Stimulated activated CD4-positive, alpha-beta T cell treated with anti-CD3 and anti-CD28 coated beads, Interleukin-4, amount 100 ng/mL, for 24 hours (primary cell): ENCODE measurements at regions not wholly inside any gene's neighbourhood (a gene's known extent, or its start where the extent isn't known, plus 50 kb on each side); places are given as distances from the start of the nearest gene placed in this dataset.
"Not testable (repeated sequence)": the region's sequence is repeated elsewhere in the genome, so short reads cannot be mapped to it uniquely, and the experiment has no call there.

Experiments used
- DNase-seq: peaks from one replicate; pipeline ENCODE4 v3.0.0-alpha.2; 2020

DNA sequence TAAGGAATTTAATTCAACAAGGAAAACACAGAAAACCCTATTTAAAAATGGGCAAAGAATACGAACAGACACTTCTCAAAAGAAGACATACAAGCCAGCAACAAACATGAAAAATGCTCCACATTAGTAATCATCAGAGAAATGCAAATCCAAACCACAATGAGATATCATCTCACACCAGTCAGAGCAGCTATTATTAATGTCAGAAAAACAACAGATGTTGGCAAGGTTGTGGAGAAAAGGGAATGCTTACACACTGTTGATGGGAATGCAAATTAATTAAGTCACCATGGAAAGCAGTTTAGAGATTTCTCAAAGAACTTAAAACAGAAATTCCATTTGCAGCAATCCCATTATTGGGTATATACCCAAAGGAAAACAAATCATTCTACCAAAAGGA lies 55.2 kb downstream of the GCC1 start:
- DNase-seq = no peak

DNA sequence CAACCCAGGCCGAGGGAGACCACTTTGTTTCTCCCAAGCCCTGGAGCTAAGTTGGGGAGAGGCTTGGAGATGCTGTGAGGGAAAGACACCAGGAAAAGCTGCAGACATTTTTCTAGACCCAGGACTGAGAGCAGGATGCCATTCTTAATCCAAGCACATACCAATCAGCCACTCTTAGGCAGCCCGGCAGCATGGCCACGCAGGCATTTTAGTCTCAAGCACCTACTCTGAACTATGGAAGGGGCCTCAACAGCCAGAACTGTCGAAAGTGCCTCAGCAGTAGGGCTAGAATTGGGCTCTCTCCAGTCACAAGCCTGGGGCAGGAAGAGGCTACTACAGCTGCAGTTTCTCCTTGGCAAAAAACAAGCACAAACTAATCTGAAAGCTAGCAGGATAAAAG lies 57.8 kb downstream of the GCC1 start:
- DNase-seq = no peak

DNA sequence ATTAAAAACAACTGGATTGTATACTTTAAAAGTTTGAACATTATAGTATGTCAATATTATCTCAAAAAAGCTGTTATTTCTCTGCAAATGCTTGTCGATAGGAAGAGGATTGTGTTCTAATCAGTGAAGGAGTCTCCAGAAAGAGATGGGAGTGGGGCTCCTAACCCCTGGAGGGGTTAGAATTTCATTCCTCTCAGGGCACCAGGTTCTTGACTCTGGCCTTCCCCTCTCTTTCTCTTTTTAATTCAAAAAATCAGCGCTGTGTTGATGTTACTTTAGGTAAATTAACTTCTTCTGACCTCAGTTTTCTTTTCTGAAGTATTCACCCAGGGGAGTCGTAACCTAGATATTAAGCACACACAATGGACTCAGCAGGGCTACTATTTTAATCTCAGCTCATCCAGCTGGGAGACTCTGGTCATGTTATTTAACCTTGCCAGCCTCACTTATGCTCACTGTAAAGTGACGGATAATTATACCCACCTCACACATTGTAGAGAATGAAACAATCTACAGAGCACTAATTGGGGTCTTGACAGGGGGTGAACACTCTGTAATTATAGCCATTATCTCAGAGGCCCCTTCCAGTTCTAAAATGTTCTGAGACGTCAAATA lies 59.4 kb downstream of the GCC1 start:
- no peak for DNase-seq

DNA sequence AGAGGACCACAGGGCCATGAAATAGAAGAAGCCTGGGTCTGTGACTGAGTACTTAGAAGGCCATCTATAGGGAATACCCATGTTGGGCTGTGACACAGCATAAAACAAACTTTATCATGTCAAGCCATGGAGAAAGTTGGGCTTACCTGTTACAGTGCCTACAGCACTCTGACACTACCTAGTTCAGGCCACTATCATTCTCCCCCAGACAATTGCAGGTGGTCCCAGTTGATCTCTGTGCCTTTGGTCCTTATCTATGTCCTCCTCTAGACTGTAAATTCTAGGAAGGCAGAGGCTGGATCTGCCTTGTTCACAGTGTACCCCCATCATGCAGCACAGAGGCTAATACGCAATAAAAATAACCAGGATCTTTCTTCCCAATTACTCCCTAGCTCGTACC lies 69.1 kb downstream of the GCC1 start:
- DNase-seq = no peak

DNA sequence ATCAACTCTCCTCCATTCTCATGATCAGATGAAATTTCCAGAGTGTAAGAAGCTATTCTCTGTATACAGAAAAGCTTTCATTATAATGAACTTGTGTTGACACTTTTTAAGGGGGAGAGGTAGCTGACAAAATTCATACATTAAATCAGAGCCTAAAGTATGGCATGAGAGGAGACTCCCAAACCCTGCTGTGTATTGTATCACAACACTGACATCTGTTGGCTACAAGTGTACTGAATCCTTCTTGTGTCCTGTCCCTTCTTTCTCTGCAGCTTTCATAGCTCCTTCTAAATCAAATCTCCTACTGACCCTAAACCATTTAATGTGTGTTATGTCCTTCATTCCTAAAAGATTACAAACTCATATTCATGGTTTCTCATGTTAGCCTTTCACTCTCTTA lies 70.9 kb downstream of the GCC1 start:
- DNase-seq = no peak

DNA sequence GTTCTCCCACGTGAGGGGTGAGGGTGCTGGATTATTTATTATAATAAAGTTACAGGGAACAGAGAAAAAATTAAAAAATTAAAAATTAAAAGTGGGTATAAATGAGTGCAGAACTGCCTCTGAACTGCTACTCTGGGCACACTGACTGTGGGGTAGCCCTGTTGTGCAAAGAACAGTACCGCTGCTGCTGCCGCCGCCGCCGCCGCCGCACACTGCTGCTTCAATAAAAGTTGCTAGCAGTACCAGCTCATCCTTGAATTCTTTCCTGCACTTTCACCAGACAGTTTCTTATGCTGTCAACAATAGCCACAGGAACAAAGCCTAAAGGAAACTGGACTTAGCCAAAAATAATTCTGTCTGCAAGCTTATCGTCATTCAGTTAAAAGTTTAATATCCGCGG lies 72.1 kb downstream of the GCC1 start:
- no peak for DNase-seq

DNA sequence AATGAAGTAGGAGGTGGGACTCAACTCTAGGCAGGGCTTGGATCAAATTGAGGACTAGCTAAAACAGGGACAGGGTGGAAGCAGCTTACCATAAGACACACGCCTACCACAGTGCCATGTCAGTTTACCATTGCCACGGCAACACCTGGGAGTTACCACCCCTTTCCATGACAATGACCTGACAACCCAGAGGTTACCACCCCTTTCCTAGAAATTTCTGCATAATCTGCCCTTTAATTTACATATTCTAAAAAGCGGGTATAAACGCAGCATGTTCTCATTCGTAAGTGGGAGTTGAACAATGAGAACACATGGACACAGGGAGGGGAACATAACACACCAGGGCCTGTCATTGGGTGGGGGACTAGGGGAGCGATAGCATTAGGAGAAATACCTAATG lies 72.7 kb downstream of the GCC1 start:
- no peak for DNase-seq

DNA sequence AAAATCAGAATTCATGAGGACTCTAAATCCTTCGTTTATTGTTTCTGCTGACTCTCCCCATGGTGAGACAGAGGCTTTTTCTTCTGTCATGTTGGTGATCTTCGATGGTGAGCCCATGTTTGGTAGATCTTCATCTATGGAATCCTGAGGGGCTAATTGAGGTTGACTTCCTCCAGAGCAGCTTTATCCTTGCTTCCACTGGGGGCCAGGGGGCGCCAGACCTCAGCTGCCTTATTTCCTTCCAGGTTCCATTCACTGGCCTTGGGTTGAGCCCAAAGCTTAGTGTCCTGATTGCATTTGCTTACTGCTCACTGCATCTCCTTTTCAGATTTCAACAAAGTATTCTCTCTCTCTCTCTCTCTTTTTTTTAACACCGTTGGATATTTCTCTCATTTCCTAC lies 80.7 kb downstream of the GCC1 start:
- peak; percentile 12 for DNase-seq

DNA sequence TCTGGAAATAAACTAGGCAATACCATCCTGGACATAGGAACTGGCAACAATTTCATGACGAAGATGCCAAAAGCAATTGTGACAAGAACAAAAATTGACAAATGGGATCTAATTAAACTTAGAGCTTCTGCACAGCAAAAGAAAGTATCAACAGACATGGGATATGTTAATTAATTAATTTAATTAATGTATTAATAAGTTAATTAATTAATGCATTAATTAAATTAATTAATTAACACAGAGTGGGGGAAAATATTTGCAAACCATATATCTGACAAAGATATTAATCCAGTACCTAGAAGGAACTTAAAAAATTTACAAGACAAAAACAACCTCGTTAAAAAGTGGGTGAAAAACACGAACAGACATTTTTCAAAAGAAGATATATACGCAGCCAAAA lies 83.6 kb downstream of the GCC1 start:
- no peak for DNase-seq

DNA sequence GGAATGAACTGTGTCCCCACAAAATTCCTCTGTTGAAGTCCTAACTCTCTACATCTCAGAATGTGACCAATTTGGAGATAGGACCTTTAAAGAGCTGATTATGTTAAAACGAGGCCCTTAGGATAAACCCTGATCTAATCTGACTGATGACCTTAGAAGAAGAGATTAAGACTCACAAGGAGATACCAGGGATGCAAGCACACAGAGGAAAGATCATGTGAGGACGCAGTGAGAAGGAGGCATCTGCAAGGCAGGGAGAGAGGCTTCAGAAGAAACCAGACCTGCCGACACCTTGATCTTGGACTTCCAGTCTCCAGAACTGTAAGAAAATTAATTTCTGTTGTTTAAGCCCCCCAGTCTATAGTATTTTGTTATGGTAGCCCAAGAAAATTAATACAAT lies 94.9 kb upstream of the ZNF800 start:
- DNase-seq = no peak

DNA sequence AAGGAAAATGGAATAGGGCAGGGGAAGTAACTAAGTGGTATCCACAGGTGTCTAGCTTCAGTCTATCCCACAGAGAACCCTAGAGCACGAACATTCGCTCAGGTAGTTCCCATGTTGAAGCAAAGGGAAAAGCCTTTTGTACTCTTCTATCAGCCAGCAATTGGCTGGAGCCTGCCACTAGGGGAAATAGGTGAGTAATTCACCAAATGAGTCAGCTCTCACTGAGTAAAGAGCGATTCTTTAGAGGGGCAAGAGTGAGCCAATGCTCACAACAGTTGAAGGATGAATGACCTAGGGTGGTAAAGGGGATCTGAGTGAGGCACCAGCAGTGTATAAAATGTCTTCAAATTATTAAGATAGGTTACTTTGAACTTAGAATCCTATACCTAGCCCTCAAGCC lies 94.1 kb upstream of the ZNF800 start:
- DNase-seq = no peak

DNA sequence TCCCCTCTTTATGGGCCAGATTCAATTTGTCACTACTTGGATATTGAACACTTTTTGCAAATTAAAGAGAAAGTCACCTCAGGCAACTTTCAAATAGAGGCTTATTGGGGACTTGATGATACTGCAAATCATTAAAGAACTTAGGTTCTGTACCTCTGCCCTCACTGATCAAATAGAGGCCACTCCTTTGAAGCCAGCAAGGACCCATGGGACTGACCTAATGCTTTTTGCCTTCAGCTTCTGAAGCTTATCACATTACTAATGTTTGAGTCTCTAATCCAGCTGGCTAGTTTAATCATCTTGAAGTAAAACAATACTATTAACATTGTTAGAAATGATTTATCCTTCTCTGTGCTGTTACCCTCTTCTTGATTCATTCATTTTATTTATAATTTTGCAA lies 93.0 kb upstream of the ZNF800 start:
- DNase-seq = no peak

DNA sequence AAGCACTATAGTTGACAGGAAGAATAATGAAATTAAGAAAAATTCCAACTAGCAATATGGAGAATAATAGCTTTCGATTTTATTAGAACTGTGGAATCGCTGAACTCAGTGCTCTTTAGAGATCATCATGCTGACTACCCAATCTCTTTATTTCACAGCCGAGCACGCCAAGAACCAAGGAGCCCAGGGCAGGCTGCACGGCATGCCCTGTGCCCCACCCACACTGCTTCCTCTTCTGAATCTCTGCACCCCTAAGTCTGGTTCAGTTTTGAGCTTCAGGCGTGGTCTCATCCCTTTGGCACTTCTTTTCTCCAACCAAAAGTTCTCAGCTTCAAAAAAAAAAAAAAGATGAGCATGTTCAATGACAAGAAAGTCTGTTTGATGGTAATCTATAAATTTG lies 92.4 kb upstream of the ZNF800 start:
- no peak for DNase-seq

DNA sequence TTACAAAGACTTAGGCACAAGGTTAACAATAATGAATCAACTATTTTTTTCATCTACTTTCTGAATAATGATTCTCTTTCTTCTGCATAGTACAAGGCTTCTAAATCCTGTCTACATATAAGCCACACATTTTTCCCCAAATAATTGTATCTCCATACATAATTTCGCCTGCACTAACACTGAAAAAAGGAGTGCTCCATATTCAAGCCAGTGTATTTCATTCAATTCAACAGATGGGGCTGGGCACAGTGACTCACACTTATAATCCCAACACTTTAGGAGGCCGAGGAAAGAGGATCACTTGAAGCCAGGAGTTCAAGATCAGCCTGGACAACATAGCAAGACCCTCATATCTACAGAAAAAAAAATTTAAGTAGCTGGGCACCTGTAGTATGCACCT lies 86.0 kb upstream of the ZNF800 start:
- no peak for DNase-seq

DNA sequence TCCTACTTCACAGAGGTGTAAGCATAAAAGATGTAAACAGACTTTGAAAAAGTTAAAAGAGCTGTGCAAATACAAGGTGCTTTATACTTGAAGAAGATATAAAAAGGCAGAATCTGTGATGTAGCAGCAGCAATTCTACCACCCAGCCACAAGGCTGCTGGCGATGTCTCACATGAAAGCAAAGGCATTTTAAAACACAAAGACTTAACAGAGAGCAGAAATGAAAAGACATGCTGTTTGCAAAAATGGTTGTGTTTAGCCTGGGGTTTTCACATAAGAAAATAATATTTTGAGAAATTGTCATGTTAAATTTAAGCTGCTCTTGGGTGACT lies 85.5 kb upstream of the ZNF800 start:
- no peak for DNase-seq

DNA sequence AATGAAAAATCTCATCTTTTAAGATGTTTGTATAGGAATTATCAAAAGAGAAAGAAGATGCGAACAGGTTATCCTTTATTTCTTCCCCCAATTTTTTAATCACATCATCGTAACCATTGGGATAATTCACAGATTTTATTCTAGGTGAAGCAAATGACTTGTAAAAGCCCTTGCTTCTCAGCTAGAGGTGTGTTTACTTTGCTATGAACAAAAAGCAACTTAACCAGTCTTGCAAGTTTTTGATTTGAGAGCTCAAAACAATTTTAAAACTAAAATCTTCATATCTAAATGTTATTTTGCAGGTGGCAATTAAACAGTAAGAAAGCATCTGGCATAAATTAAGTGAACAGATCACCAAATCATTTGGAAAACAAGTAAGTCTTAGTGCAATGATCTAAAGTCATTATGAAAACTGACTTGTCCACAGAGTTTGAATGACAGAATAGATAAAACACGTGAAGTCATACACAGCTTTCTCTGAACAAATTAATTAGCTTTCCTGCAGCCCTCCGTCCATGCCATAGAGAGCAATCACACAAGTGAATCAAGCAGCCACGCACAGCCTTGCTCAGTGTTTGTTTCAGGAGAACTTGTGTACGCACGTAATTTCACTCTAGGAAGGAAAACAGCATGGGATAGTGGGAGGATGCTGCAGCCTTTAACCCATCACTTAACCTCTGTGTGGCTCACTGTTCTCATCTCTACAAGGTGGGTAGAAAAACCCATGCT lies 85.0 kb upstream of the ZNF800 start:
- DNase-seq = no peak

DNA sequence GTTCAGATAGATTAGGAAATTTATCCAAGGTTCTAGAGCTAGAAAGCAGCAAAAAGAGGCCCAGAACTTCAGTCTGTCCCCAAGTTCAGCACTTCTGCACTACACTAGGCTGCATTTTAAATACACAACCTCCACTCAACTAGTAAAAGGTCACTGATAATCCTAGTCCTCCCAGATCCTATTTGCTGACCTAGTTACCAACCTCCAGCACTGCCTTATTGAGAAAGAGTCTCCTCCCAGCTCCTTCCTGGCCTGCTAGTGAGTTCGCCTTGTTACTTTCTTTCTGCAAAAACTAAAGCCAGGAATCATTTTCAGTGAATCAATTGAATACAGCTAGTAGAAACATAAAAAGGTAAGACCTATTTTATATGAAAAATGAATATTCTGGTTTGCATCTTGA lies 84.1 kb upstream of the ZNF800 start:
- DNase-seq = no peak

DNA sequence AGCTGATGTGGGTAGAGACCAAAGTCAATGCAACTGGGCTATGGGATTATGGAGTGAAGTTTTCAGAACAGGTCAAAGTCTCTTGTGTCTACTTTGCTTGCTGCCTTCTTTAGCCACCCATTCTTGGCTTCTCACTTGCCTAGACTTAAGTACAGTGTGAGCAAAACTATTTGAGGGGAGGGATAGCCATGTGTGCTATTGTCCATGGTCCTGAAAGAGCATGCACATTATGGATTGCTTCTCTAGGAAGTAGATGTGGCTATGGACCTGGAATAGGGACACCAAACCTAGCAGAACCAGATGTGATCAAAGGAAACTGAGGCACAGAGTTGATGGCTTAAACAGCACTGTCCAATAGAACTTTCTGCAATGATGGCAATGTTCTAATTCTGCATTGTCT lies 81.9 kb upstream of the ZNF800 start:
- no peak for DNase-seq

DNA sequence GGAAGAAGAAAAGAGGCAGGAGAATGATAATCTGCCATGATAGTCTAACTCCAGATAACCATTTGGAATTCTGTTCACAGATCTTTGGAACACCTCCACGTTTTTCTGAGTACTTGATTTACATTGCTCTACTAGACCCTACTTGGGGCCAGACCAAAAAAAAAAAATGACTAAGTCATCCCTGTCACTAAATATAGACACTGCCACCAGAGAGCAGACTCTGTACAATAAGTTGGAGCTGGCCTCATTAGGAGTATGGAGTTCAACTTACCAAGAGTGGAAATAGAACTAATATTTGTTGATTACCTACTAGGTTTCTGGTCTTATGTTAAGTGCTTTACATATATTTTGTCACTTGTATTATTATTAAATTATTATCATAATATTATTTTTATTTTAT lies 80.9 kb upstream of the ZNF800 start:
- no peak for DNase-seq

DNA sequence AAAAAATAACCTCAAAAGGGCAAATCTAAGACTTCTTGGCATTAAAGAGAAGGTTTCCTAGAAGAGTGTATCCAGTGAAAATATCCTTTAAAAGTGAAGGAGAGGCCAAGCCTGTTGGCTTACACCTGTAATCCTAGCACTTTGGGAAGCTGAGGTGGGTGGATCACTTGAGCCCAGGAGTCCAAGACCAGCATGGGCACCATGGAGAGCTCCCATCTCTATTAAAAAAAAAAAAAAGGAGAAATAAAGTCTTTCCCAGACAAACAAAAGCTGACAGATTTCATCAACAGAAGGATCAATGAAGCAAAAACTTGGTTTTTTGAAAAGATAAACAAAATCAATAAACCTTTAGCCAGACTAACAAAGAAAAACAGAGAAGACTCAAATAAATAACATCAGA lies 67.6 kb upstream of the ZNF800 start:
- no peak for DNase-seq

DNA sequence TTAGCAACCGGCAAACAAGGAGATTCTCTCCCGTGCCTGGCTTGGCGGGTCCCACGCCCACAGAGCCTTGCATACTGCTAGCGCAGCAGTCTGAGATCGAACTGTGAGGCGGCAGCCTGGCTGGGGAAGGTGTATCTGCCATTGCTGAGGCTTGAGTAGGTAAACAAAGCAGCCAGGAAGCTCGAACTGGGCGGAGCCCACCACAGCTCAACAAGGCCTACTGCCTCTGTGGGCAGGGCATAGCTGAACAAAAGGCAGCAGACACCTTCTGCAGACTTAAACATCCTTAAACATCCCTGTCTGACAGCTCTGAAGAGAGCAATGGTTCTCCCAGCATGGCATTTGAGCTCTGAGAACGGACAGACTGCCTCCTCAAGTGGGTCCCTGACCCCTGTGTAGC lies 58.8 kb upstream of the ZNF800 start:
- DNase-seq = not testable (repeated sequence)

DNA sequence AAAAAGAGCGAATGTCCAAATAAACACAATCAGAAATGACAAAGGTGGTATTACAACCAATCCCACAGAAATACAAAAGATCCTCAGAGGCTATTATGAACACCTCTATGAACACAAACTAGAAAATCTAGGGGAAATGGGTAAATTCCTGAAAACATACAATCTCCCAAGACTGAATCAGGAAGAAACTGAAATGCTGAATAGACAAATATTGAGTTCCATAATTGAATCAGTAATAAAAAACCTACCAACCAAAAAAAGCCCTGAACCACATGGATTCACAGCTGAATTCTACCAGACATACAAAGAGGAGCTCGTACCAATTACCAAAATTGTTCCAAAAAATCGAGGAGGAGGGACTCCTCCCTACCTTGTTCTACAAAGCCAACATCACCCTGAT lies 56.1 kb upstream of the ZNF800 start:
- DNase-seq = no peak

DNA sequence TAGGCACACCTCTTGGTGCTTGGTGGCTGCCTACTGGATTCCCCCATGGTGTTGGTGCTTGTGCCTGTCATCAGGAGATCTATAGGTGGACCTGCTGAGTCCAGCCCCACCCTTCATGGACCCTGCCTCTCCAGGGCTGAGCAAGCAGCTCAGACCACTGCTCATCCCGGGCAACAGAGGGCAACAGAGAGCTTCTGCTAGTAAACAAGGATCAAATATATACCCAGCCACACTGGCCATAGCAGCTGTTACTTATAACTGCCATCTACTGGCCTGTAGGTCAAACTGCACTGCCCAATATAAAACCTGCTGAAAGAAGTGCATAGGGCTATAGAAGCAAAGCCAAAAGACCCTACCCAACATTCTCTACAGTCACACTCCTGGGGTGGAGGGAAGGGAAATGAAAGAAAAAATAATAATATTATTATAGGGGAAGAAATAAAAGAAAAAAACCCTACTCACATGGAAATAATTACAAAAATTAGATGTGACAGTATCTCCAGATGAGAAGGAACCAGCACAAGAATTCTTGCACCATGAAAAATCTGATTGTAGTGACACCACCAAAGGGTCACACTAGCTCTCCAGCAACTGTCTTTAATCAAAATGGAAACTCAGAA lies 54.9 kb upstream of the ZNF800 start:
- peak; percentile 62 for DNase-seq

DNA sequence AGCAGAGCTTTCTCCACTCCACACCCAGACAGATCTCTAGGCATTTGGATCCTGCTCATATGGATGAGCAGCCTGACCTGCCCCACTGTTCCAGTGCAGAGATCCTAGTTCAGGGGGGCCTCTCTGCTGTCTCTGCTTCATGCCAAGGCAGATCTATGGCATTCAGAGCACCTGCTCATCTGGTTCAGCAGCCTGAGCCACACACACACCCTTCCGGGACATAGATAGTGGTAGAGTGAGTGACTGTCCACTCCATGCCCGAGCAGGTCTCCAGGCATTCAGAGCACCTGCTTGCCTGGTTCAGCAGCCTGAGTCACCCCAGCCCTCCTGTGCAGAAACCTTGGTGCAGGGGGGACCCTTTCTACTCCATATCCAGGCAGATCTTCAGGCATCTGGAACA lies 54.3 kb upstream of the ZNF800 start:
- no peak for DNase-seq
